ENCODE measurements at regions not wholly inside any gene's neighbourhood (a gene's known extent, or its start where the extent isn't known, plus 50 kb on each side); places are given as distances from the start of the nearest gene placed in this dataset.

DNA sequence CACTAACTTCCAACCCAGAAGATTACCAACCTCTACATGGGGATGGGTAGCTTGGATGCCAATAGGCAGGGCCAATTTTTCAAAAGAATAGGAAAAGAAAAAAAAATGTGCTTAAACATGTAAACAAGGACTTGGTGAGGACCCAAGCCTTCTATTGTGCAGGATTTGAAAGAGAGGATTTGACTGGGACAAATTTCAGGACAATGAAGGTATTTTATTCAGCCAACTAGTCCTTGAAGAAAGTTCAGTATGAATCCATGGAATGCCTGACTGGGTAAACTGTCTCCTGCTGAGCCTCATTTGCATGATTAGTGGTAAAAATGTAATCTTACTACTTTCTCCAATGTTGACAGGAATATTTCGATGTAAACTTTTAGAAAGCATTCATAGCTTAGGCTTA is 192.5 kb upstream of the RORB start:
- Histone ChIP-seq H3K27ac (no peak overlapping the region), H3K27me3 (replicated peaks) (no peaks in the 10 kb centered on the region), H3K4me3 (ENCODE audit: low read depth, low read length) (no peak overlapping the region), H3K36me3 (replicated peaks) (no peaks in the 10 kb centered on the region)
- in situ Hi-C loops (cut with HindIII; ENCODE audit: low pct_ligation_motif_present, low sequenced_read_pairs): no loop called here
- TF ChIP-seq, protein P1, sequence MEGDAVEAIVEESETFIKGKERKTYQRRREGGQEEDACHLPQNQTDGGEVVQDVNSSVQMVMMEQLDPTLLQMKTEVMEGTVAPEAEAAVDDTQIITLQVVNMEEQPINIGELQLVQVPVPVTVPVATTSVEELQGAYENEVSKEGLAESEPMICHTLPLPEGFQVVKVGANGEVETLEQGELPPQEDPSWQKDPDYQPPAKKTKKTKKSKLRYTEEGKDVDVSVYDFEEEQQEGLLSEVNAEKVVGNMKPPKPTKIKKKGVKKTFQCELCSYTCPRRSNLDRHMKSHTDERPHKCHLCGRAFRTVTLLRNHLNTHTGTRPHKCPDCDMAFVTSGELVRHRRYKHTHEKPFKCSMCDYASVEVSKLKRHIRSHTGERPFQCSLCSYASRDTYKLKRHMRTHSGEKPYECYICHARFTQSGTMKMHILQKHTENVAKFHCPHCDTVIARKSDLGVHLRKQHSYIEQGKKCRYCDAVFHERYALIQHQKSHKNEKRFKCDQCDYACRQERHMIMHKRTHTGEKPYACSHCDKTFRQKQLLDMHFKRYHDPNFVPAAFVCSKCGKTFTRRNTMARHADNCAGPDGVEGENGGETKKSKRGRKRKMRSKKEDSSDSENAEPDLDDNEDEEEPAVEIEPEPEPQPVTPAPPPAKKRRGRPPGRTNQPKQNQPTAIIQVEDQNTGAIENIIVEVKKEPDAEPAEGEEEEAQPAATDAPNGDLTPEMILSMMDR (IDR thresholded peaks at IDR 0.05; ENCODE audit: low read depth, low read length, missing control alignments): no peak
- no peak for DNase-seq

DNA sequence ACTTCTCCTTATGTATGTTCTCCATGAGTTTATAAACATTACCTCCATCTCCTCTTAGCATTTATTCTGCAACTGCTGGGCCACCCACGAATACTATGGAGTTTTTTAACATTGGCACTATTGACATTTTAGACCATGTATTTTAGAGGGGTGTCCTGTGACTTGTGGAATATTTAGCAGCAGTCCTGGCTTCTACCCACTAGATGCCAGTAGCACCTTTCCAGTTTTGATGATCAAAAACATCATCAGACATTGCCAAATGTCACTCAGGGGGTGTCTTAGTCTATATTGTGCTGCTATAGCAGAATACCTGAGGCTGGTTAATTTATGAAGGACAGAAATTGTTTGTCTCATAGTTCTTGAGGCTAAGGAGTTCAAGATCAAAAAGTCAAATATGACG is 187.5 kb upstream of the RORB start:
- H3K4me3 ChIP-seq (ENCODE audit: low read depth, low read length): no peak overlapping the region
- in situ Hi-C loops (cut with HindIII; ENCODE audit: low pct_ligation_motif_present, low sequenced_read_pairs): no loop called here
- TF ChIP-seq, protein P1 (IDR thresholded peaks at IDR 0.05; ENCODE audit: low read depth, low read length, missing control alignments): no peak
- DNase-seq: no peak
- no peaks in the 10 kb centered on the region for H3K36me3 ChIP-seq (replicated peaks)
- H3K27ac ChIP-seq: no peak overlapping the region
- H3K27me3 ChIP-seq (replicated peaks): no peaks in the 10 kb centered on the region

DNA sequence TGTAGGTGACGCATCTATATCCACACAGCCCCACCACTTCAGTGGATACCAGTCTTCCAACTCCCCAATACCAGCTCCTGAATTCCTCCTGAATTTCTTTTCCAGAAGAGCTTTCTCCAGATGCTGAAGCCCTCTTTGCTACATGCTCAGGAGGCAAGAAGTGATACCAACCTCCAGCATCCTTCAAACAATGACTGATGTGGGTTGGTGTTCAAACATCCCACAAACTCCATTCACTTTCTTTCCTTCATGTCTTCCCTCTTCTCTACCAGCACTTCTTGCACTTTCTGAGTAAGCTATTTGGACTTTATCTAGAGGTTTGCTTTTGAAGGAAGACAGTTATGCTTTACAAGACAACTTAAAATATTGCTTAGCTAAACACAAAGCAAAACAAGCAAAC is 179.9 kb upstream of the RORB start:
- no peak for DNase-seq
- Histone ChIP-seq H3K27ac (no peak overlapping the region), H3K4me3 (ENCODE audit: low read depth, low read length) (no peak overlapping the region), H3K27me3 (replicated peaks) (no peaks in the 10 kb centered on the region), H3K36me3 (replicated peaks) (no peaks in the 10 kb centered on the region)
- TF ChIP-seq, protein P1 (IDR thresholded peaks at IDR 0.05; ENCODE audit: low read depth, low read length, missing control alignments): no peak
- in situ Hi-C loops (cut with HindIII; ENCODE audit: low pct_ligation_motif_present, low sequenced_read_pairs): no loop called here

DNA sequence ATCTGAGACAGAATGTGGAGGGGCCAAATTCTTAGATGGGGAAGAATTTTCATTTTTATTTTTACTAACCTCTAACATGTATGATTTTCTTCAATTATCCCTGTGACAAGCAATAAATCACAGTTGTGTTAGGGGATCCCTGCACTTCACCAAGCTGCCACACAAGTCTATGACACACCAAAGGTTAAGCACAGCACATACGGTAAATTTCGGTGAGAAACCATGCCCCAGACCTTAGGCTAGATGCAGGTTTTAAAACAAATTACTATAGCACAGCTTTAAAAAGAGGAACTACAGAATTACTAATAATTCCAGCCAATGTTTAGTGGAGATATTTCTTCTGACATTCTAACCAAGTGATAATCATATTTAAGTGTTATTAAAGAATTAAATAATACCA is 175.7 kb upstream of the RORB start:
- in situ Hi-C loops (cut with HindIII; ENCODE audit: low pct_ligation_motif_present, low sequenced_read_pairs): no loop called here
- Histone ChIP-seq H3K4me3 (ENCODE audit: low read depth, low read length) (no peak overlapping the region), H3K27me3 (replicated peaks) (no peaks in the 10 kb centered on the region), H3K36me3 (replicated peaks) (no peaks in the 10 kb centered on the region), H3K27ac (no peak overlapping the region)
- TF ChIP-seq, protein P1 (IDR thresholded peaks at IDR 0.05; ENCODE audit: low read depth, low read length, missing control alignments): no peak
- no peak for DNase-seq

DNA sequence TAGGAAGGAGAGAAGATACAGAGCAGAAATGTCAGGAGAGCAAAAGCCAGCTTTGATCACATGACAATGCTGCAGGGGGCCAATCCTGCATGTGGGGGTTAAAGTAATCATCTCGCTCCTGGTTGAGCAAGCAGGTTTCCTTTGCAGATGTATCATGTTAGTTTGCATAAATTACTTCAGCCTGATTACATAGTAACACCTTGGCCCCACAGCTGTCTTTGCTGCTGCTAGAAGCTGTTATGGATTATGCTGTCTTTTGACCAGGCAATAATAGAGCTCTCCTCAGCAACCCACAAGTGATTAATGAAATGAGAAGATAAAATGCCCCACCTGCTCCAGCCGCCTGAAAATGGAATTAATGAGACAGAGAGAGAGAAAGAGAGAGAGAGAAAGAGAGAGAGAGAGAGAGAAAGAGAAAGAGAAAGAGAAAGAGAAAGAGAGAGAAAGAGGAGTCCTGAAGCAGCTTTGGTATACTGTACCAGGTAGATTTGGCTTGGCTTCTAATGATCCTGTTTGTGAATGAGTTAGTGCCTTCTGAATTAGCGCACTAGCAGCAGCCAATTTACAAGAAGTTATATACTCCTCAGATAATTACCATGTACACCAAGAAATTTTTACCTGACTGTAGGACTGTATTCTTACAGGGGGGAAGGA is 174.3 kb upstream of the RORB start:
- TF ChIP-seq, protein P1 (IDR thresholded peaks at IDR 0.05; ENCODE audit: low read depth, low read length, missing control alignments): no peak
- H3K27ac ChIP-seq: no peak overlapping the region
- no peak overlapping the region for H3K4me3 ChIP-seq (ENCODE audit: low read depth, low read length)
- no peak for DNase-seq
- in situ Hi-C loops (cut with HindIII; ENCODE audit: low pct_ligation_motif_present, low sequenced_read_pairs): no loop called here
- no peaks in the 10 kb centered on the region for H3K27me3 ChIP-seq (replicated peaks)
- H3K36me3 ChIP-seq (replicated peaks): no peaks in the 10 kb centered on the region

All from brain microvascular endothelial cell (primary cell).